Fibroblast of pulmonary artery (primary cell): ENCODE measurements at regions not wholly inside any gene's neighbourhood (a gene's known extent, or its start where the extent isn't known, plus 50 kb on each side); places are given as distances from the start of the nearest gene placed in this dataset.

Experiments
- DNase-seq: peaks from one replicate; pipeline ENCODE4 v3.0.0-alpha.2; 2010; ENCODE audit warnings: low read depth
- H3K4me3 ChIP-seq: replicated peaks from 2 replicates; pipeline ENCODE4 v1.5.1; 2011; ENCODE audit warnings: low read depth, mild to moderate bottlenecking, control low read depth, low read length, moderate library complexity
- CTCF ChIP-seq: IDR thresholded peaks from 2 replicates; pipeline ENCODE4 v1.5.1; 2011; ENCODE audit warnings: mild to moderate bottlenecking, control low read depth, low read length, inconsistent platforms; ENCODE audit errors: missing control alignments

GRCh38 chr17:63325808-63326207 lies 120.3 kb downstream of the CYB561 start:
- TF ChIP-seq CTCF = no peak
- no peak for DNase-seq
- no peak overlapping the region for H3K4me3 ChIP-seq

- H3K4me3 ChIP-seq = no peak overlapping the region
- no peak for TF ChIP-seq CTCF
- DNase-seq = no peak
Measured at GRCh38 chr17:63329876-63330275, 116.2 kb downstream of the CYB561 start.

GRCh38 chr17:63331301-63332061 lies 114.6 kb downstream of the CYB561 start:
- DNase-seq = no peak
- no peak for TF ChIP-seq CTCF
- no peak overlapping the region for H3K4me3 ChIP-seq

- no peak for TF ChIP-seq CTCF
- DNase-seq = peak; percentile 37
- H3K4me3 ChIP-seq = no peak overlapping the region
Measured at GRCh38 chr17:63332286-63332685, 113.8 kb downstream of the CYB561 start.

GRCh38 chr17:63333869-63334268 lies 112.2 kb downstream of the CYB561 start:
- DNase-seq = no peak
- H3K4me3 ChIP-seq = no peak overlapping the region
- TF ChIP-seq CTCF = no peak

GRCh38 chr17:63335831-63336230 lies 110.3 kb downstream of the CYB561 start:
- no peak for TF ChIP-seq CTCF
- DNase-seq = no peak
- no peak overlapping the region for H3K4me3 ChIP-seq

- DNase-seq = no peak
- no peak overlapping the region for H3K4me3 ChIP-seq
- no peak for TF ChIP-seq CTCF
Measured at GRCh38 chr17:63337579-63337978, 108.5 kb downstream of the CYB561 start.
